Superior temporal gyrus (tissue), 1 donor: ENCODE measurements at regions not wholly inside any gene's neighbourhood (a gene's known extent, or its start where the extent isn't known, plus 50 kb on each side); places are given as distances from the start of the nearest gene placed in this dataset.
"Not testable (repeated sequence)": the region's sequence is repeated elsewhere in the genome, so short reads cannot be mapped to it uniquely, and the experiment has no call there.

Experiments
- DNase-seq: peaks from one replicate; pipeline ENCODE4 v3.0.0-alpha.2; 2016; ENCODE audit errors: extremely low spot score

- DNase-seq: no peak
These were observed 208.0 kb upstream of the EXOC2 start for GRCh38 chr6:900716-901605.

GRCh38 chr6:897528-898207, 204.7 kb upstream of the EXOC2 start:
- no peak for DNase-seq

GRCh38 chr6:894274-894673, 201.3 kb upstream of the EXOC2 start:
- DNase-seq: no peak

GRCh38 chr6:890995-891394, 198.1 kb upstream of the EXOC2 start:
- DNase-seq: no peak

GRCh38 chr6:890201-890600, 197.3 kb upstream of the EXOC2 start:
- DNase-seq: no peak

- no peak for DNase-seq
These were observed 194.8 kb upstream of the EXOC2 start for GRCh38 chr6:887583-888235.

- not testable (repeated sequence) for DNase-seq
These were observed 193.2 kb upstream of the EXOC2 start for GRCh38 chr6:886116-886515.

- DNase-seq: no peak
These were observed 192.2 kb upstream of the EXOC2 start for GRCh38 chr6:885051-885590.

- DNase-seq: no peak
These were observed 191.6 kb upstream of the EXOC2 start for GRCh38 chr6:884570-884969.

- DNase-seq: no peak
These were observed 189.2 kb upstream of the EXOC2 start for GRCh38 chr6:882084-882598.

GRCh38 chr6:878179-878578, 185.2 kb upstream of the EXOC2 start:
- DNase-seq: no peak

- DNase-seq: no peak
These were observed 182.1 kb upstream of the EXOC2 start for GRCh38 chr6:875012-875411.

- no peak for DNase-seq
These were observed 179.7 kb upstream of the EXOC2 start for GRCh38 chr6:872570-873125.

GRCh38 chr6:871503-871902, 178.6 kb upstream of the EXOC2 start:
- no peak for DNase-seq

- no peak for DNase-seq
These were observed 177.2 kb upstream of the EXOC2 start for GRCh38 chr6:870096-870495.

GRCh38 chr6:868201-868600, 175.3 kb upstream of the EXOC2 start:
- no peak for DNase-seq

GRCh38 chr6:867378-867777, 174.4 kb upstream of the EXOC2 start:
- no peak for DNase-seq

GRCh38 chr6:866316-866715, 173.4 kb upstream of the EXOC2 start:
- no peak for DNase-seq

- no peak for DNase-seq
These were observed 172.9 kb upstream of the EXOC2 start for GRCh38 chr6:865846-866245.

- no peak for DNase-seq
These were observed 170.9 kb upstream of the EXOC2 start for GRCh38 chr6:863831-864230.

GRCh38 chr6:863127-863526, 170.2 kb upstream of the EXOC2 start:
- not testable (repeated sequence) for DNase-seq

- DNase-seq: no peak
These were observed 167.0 kb upstream of the EXOC2 start for GRCh38 chr6:859936-860335.
